Fibroblast of lung (primary cell): ENCODE measurements at regions not wholly inside any gene's neighbourhood (a gene's known extent, or its start where the extent isn't known, plus 50 kb on each side); places are given as distances from the start of the nearest gene placed in this dataset.
A peak's percentile ranks its signal among the peaks of the same experiment; 100 is the strongest.

Experiments used
- DNase-seq, 2 donors: peaks; one replicate each; pipeline versions ENCODE4 v3.0.0 to v3.0.0-alpha.2; 2010; ENCODE audit warnings: low read depth in 2 of 2
- H2AFZ ChIP-seq: 2 replicates; pipeline ENCODE4 v1.5.1; 2012; ENCODE audit warnings: low read length, control low read depth, inconsistent platforms
- H3K27ac ChIP-seq: 2 replicates; pipeline ENCODE4 v1.5.1; 2011; ENCODE audit warnings: low read length, control low read depth; ENCODE audit not compliant: insufficient read depth
- H3K27me3 ChIP-seq: 2 replicates; pipeline ENCODE4 v1.5.1; 2011; ENCODE audit warnings: mild to moderate bottlenecking, low read length; ENCODE audit not compliant: control insufficient read depth, insufficient read depth
- H3K36me3 ChIP-seq: 2 replicates; pipeline ENCODE4 v1.5.1; 2011; ENCODE audit warnings: low read length; ENCODE audit not compliant: control insufficient read depth, insufficient read depth
- H3K4me1 ChIP-seq: 2 replicates; pipeline ENCODE4 v1.5.1; 2011; ENCODE audit warnings: low read length; ENCODE audit not compliant: control insufficient read depth, insufficient read depth; ENCODE audit errors: extremely low read depth
- H3K4me2 ChIP-seq: 2 replicates; pipeline ENCODE4 v1.5.1; 2011; ENCODE audit warnings: low read length, control low read depth; ENCODE audit not compliant: insufficient read depth; ENCODE audit errors: extremely low read depth
- H3K4me3 ChIP-seq, 4 experiments: fragments of 200-600 bp in 1 of 4; sonication (generic) in 1 of 4; replicated peaks in 1 of 4; 2 replicates each; pipeline ENCODE4 v1.5.1; 2011 to 2016; ENCODE audit warnings: low read length in 4 of 4, low read depth in 3 of 4, mild to moderate bottlenecking in 3 of 4, control low read depth in 2 of 4, inconsistent platforms in 1 of 4, mixed read lengths in 1 of 4; ENCODE audit not compliant: insufficient read depth in 1 of 4; ENCODE audit errors: control extremely low read depth in 1 of 4
- H3K79me2 ChIP-seq: 2 replicates; pipeline ENCODE4 v1.5.1; 2012; ENCODE audit warnings: mild to moderate bottlenecking, low read length, inconsistent platforms; ENCODE audit not compliant: control insufficient read depth, insufficient read depth
- H3K9ac ChIP-seq: 2 replicates; pipeline ENCODE4 v1.5.1; 2011; ENCODE audit warnings: mild to moderate bottlenecking, low read length, control low read depth; ENCODE audit not compliant: insufficient read depth
- H3K9me3 ChIP-seq: 2 replicates; pipeline ENCODE4 v1.5.1; 2012; ENCODE audit warnings: low read depth, low read length; ENCODE audit not compliant: control insufficient read depth, insufficient read depth
- H4K20me1 ChIP-seq: 2 replicates; pipeline ENCODE4 v1.5.1; 2011; ENCODE audit warnings: low read length; ENCODE audit not compliant: control insufficient read depth, insufficient read depth; ENCODE audit errors: extremely low read depth
- EZH2 ChIP-seq: IDR thresholded peaks from 2 replicates; pipeline ENCODE4 v1.5.1; 2012; ENCODE audit warnings: low read length, control low read depth, mild to moderate bottlenecking; ENCODE audit errors: missing control alignments
- TF ChIP-seq, protein P1 (sequence below), 2 donors: IDR thresholded peaks in 1 of 2; conservative IDR thresholded peaks in 1 of 2; 1 replicate in 1 of 2; 2 replicates in 1 of 2; pipeline ENCODE4 v1.5.1; 2011 to 2012; ENCODE audit warnings: low read length in 2 of 2, control low read depth in 1 of 2, inconsistent platforms in 1 of 2, low read depth in 1 of 2, mild to moderate bottlenecking in 1 of 2

DNA sequence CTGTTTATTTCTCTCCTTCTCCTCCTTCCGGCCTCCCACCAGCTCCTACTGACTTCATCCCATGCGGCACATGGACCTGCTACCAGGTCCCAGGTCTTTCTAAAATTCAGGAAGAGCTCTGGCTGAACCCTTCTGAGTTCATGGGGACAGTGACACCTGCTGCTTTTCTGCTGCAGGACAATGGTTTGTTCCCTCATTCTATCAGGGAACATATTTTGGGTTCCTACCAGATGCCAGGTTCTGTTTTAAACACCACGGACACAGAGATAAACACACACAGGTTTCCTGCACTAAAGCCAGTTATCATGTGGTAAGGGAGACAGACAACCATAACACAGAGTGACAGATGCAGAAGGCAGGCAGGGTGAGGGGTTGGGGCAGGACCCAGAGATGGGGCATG lies 114.0 kb upstream of the RAB4A start:
- Histone ChIP-seq H3K9ac (no peak overlapping the region), H3K36me3 (no peaks in the 10 kb centered on the region), H4K20me1 (no peaks in the 10 kb centered on the region), H3K79me2 (no peaks in the 10 kb centered on the region), H3K4me3 (no peak overlapping the region), H3K27me3 (no peaks in the 10 kb centered on the region), H3K4me2 (no peak overlapping the region), H3K4me1 (no peaks in the 10 kb centered on the region), H3K27ac (no peak overlapping the region), H3K9me3 (no peaks in the 10 kb centered on the region), H2AFZ (no peak overlapping the region)
- TF ChIP-seq EZH2 = no peak
- TF ChIP-seq, protein P1, sequence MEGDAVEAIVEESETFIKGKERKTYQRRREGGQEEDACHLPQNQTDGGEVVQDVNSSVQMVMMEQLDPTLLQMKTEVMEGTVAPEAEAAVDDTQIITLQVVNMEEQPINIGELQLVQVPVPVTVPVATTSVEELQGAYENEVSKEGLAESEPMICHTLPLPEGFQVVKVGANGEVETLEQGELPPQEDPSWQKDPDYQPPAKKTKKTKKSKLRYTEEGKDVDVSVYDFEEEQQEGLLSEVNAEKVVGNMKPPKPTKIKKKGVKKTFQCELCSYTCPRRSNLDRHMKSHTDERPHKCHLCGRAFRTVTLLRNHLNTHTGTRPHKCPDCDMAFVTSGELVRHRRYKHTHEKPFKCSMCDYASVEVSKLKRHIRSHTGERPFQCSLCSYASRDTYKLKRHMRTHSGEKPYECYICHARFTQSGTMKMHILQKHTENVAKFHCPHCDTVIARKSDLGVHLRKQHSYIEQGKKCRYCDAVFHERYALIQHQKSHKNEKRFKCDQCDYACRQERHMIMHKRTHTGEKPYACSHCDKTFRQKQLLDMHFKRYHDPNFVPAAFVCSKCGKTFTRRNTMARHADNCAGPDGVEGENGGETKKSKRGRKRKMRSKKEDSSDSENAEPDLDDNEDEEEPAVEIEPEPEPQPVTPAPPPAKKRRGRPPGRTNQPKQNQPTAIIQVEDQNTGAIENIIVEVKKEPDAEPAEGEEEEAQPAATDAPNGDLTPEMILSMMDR (conservative IDR thresholded peaks at IDR 0.05 in 1 of 2, IDR thresholded peaks at IDR 0.05 in 1 of 2; ENCODE audit: low read depth in 1 of 2, low read length in 2 of 2) = peak in 1 of 2 donors; percentile 37
- DNase-seq = peak in 1 of 2 donors; percentile 30

DNA sequence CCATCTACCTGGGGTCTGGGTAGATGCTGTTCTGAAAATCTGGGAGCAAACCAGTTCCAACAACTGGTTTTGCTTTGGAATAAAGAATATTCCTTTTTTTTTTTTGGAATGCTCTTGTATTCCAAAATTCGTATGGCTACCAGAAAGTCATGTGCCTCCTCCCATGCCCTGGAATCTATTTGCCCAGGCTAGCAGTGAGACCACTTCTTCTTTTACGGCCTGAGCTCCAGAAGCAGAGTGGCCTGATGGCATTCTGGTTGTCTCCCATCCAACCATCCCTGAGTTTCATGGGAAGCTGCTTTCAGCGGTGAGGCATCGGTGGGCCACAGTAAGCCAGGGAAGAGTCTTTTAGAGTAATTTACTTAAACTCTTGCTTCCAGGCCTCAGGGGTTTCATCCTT lies 113.4 kb upstream of the RAB4A start:
- no peak for DNase-seq
- H3K27me3 ChIP-seq = no peaks in the 10 kb centered on the region
- H3K9me3 ChIP-seq = no peaks in the 10 kb centered on the region
- no peak overlapping the region for H3K27ac ChIP-seq
- H3K36me3 ChIP-seq = no peaks in the 10 kb centered on the region
- H3K4me1 ChIP-seq = no peaks in the 10 kb centered on the region
- H2AFZ ChIP-seq = no peak overlapping the region
- no peak overlapping the region for H3K4me3 ChIP-seq
- H3K79me2 ChIP-seq = no peaks in the 10 kb centered on the region
- TF ChIP-seq EZH2 = no peak
- TF ChIP-seq, protein P1 (conservative IDR thresholded peaks at IDR 0.05 in 1 of 2, IDR thresholded peaks at IDR 0.05 in 1 of 2; ENCODE audit: low read depth in 1 of 2, low read length in 2 of 2) = no peak
- H3K4me2 ChIP-seq = no peak overlapping the region
- no peak overlapping the region for H3K9ac ChIP-seq
- no peaks in the 10 kb centered on the region for H4K20me1 ChIP-seq

DNA sequence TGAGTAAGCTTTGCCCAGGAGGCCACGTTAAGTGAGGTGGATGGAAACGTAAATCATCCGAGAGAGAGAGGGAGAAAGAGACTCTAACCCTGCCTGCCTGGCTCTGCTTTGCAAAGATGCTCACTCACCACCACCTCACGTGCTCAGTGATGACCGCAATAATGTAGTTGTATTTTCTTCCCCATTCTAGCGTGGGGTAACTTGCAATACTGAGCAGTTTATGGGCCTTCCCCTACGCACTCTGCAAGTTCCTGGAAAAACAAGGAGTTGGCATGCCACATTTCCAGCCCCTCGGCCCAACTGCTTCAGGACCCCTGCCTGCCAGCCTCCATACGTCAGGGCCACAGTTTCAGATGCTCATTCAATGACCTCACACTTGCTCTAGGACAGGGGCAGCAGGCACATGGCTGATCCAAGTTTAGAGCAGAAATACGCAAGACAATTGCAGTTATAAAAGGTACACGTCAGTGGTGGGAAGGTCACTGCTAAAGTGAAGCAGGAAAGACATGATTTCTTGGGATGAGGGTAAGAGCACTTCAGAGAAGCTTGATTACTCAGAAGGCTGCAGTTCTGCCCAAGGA lies 112.5 kb upstream of the RAB4A start:
- Histone ChIP-seq H3K79me2 (no peaks in the 10 kb centered on the region), H3K36me3 (no peaks in the 10 kb centered on the region), H3K27ac (no peak overlapping the region), H4K20me1 (no peaks in the 10 kb centered on the region), H3K4me2 (no peak overlapping the region), H2AFZ (no peak overlapping the region), H3K9ac (no peak overlapping the region), H3K4me1 (no peaks in the 10 kb centered on the region), H3K27me3 (no peaks in the 10 kb centered on the region), H3K4me3 (no peak overlapping the region), H3K9me3 (no peaks in the 10 kb centered on the region)
- TF ChIP-seq EZH2 = no peak
- TF ChIP-seq, protein P1 (conservative IDR thresholded peaks at IDR 0.05 in 1 of 2, IDR thresholded peaks at IDR 0.05 in 1 of 2; ENCODE audit: low read depth in 1 of 2, low read length in 2 of 2) = no peak
- DNase-seq = no peak
